Activated CD8-positive, alpha-beta T cell treated with anti-CD3 and anti-CD28 coated beads for 36 hours (primary cell): ENCODE measurements at regions not wholly inside any gene's neighbourhood (a gene's known extent, or its start where the extent isn't known, plus 50 kb on each side); places are given as distances from the start of the nearest gene placed in this dataset.

ENCODE experiments used
- ATAC-seq: fragments of 200-7000 bp; cut with Tn5 transposase; one replicate; pipeline ENCODE4 v1.10.0; 2021; ENCODE audit warnings: mild to moderate bottlenecking, moderate library complexity
- CTCF ChIA-PET: fragments of 350-600 bp; sonication (Branson Sonifier 250); formaldehyde crosslinking; loops from one replicate; lab custom pipeline; 2021; ENCODE audit warnings: antibody characterized with exemption; lab: Charles Lee
- POLR2A ChIA-PET: fragments of 350-600 bp; sonication (Branson Sonifier 250); formaldehyde crosslinking; loops from one replicate; lab custom pipeline; 2021; ENCODE audit warnings: antibody characterized with exemption; lab: Charles Lee
- DNase-seq: peaks from one replicate; pipeline ENCODE4 v3.0.0-alpha.2; 2020
- H3K27ac Mint-ChIP-seq: one replicate; pipeline ENCODE4 v1.8.0; 2021; ENCODE audit warnings: mild to moderate bottlenecking, mixed read lengths
- H3K27me3 Mint-ChIP-seq: one replicate; pipeline ENCODE4 v1.8.0; 2021; ENCODE audit warnings: mixed read lengths
- H3K36me3 Mint-ChIP-seq: one replicate; pipeline ENCODE4 v1.8.0; 2021; ENCODE audit warnings: low read depth, mixed read lengths
- H3K4me1 Mint-ChIP-seq: one replicate; pipeline ENCODE4 v1.8.0; 2021; ENCODE audit warnings: low read depth, mixed read lengths
- H3K4me3 Mint-ChIP-seq: one replicate; pipeline ENCODE4 v1.8.0; 2021; ENCODE audit warnings: mild to moderate bottlenecking, moderate library complexity, mixed read lengths
- H3K9me3 Mint-ChIP-seq: one replicate; pipeline ENCODE4 v1.8.0; 2021; ENCODE audit warnings: mixed read lengths
- CTCF ChIP-seq: fragments of 200-600 bp; IDR thresholded peaks from one replicate; pipeline ENCODE4 v1.8.0; 2022; ENCODE audit warnings: antibody characterized with exemption, mild to moderate bottlenecking
- intact Hi-C: fragments of 100-400 bp; cut with micrococcal nuclease; formaldehyde crosslinking; loops from one replicate; pipeline ENCODE4 v1.10.0; 2022

GRCh38 chr10:125273023-125273422, 112.7 kb upstream of the CTBP2 start:
- intact Hi-C loops = no loop called here
- no peak overlapping the region for H3K4me3 Mint-ChIP-seq
- ATAC-seq (no peak), DNase-seq (no peak)
- no peaks in the 10 kb centered on the region for H3K27me3 Mint-ChIP-seq
- POLR2A ChIA-PET = no interaction called here
- no peak overlapping the region for H3K27ac Mint-ChIP-seq
- H3K9me3 Mint-ChIP-seq = no peaks in the 10 kb centered on the region
- no peaks in the 10 kb centered on the region for H3K36me3 Mint-ChIP-seq
- H3K4me1 Mint-ChIP-seq = no peaks in the 10 kb centered on the region
- CTCF ChIA-PET = no interaction called here
- no peak for TF ChIP-seq CTCF

- Mint-ChIP-seq H3K9me3 (no peaks in the 10 kb centered on the region), H3K27ac (no peak overlapping the region), H3K4me1 (no peaks in the 10 kb centered on the region), H3K27me3 (peaks cover 2% of the 10 kb centered on the region), H3K36me3 (no peaks in the 10 kb centered on the region), H3K4me3 (no peak overlapping the region)
- ChIA-PET CTCF (no interaction called here), POLR2A (no interaction called here)
- TF ChIP-seq CTCF = no peak
- ATAC-seq (no peak), DNase-seq (no peak)
- intact Hi-C loops = no loop called here
Measured at GRCh38 chr10:125269716-125270115, 109.4 kb upstream of the CTBP2 start.

- peaks cover 3% of the 10 kb centered on the region for H3K9me3 Mint-ChIP-seq
- ATAC-seq (no peak), DNase-seq (no peak)
- H3K27ac Mint-ChIP-seq = no peak overlapping the region
- H3K4me3 Mint-ChIP-seq = no peak overlapping the region
- peaks cover 2% of the 10 kb centered on the region for H3K27me3 Mint-ChIP-seq
- H3K4me1 Mint-ChIP-seq = peaks cover 2% of the 10 kb centered on the region
- intact Hi-C loops = no loop called here
- ChIA-PET CTCF (no interaction called here), POLR2A (no interaction called here)
- no peak for TF ChIP-seq CTCF
- no peaks in the 10 kb centered on the region for H3K36me3 Mint-ChIP-seq
Measured at GRCh38 chr10:125266966-125267365, 106.6 kb upstream of the CTBP2 start.

GRCh38 chr10:125266541-125266940, 106.2 kb upstream of the CTBP2 start:
- POLR2A ChIA-PET = no interaction called here
- intact Hi-C loops = no loop called here
- no peak for ATAC-seq
- no peak overlapping the region for H3K27ac Mint-ChIP-seq
- CTCF ChIA-PET = no interaction called here
- H3K36me3 Mint-ChIP-seq = no peaks in the 10 kb centered on the region
- peaks cover 5% of the 10 kb centered on the region for H3K4me1 Mint-ChIP-seq
- peaks cover 2% of the 10 kb centered on the region for H3K27me3 Mint-ChIP-seq
- TF ChIP-seq CTCF = no peak
- H3K4me3 Mint-ChIP-seq = no peak overlapping the region
- DNase-seq = no peak
- peaks cover 7% of the 10 kb centered on the region for H3K9me3 Mint-ChIP-seq

- Mint-ChIP-seq H3K4me3 (no peak overlapping the region), H3K27me3 (peaks cover 2% of the 10 kb centered on the region), H3K4me1 (peaks cover 6% of the 10 kb centered on the region), H3K27ac (no peak overlapping the region), H3K9me3 (peaks cover 11% of the 10 kb centered on the region), H3K36me3 (no peaks in the 10 kb centered on the region)
- POLR2A ChIA-PET = no interaction called here
- CTCF ChIA-PET = no interaction called here
- DNase-seq = no peak
- intact Hi-C loops = no loop called here
- TF ChIP-seq CTCF = no peak
- no peak for ATAC-seq
Measured at GRCh38 chr10:125265579-125265955, 105.2 kb upstream of the CTBP2 start.
